8988T (cell line): ENCODE measurements at regions not wholly inside any gene's neighbourhood (a gene's known extent, or its start where the extent isn't known, plus 50 kb on each side); places are given as distances from the start of the nearest gene placed in this dataset.
"Not testable (repeated sequence)": the region's sequence is repeated elsewhere in the genome, so short reads cannot be mapped to it uniquely, and the experiment has no call there.

Source experiments
- DNase-seq: peaks from one replicate; pipeline ENCODE4 v3.0.0; 2011

- no peak for DNase-seq
These were observed 97.1 kb upstream of the ANK2 start for GRCh38 chr4:112952313-112952700.

DNA sequence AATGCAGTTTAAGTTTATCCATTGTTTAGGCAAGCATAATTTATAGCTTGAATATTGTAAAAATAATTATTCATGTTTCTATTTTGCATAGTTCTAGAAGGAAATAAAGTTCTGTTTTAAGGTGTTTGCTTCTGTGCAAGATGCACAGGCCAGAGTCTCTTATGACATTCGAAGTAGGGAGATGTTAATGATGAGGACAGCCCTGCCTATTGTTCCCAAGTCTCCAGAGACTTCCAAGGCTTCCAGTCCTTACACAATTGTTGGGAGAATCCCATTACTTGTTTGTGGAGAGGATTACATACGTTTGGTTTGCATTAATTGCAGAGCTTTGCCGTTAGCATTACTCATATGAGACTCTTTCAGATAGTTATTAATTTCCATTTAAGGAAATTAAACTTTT lies 96.2 kb upstream of the ANK2 start:
- no peak for DNase-seq

DNA sequence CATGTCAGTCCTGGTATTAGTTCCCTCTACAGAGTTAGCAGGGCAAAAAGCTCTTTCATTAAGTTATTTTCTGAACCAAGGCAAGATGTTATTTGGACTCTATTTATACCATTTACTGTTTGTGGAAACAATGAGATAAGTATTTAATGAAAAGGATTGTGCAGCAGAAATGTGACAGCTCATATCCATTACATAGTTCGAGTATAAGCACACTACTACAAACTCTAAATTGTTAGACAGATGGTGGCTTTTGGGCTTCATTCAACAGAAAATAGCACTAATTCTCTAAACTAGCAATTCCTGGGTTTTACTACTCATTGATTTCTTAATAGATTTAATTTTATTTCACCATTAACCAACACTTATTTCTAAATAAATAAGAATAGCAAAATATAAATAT lies 95.2 kb upstream of the ANK2 start:
- DNase-seq = no peak

- no peak for DNase-seq
These were observed 93.0 kb upstream of the ANK2 start for GRCh38 chr4:112956484-112956896.

- not testable (repeated sequence) for DNase-seq
These were observed 91.7 kb upstream of the ANK2 start for GRCh38 chr4:112957764-112958163.

- DNase-seq = no peak
These were observed 82.6 kb upstream of the ANK2 start for GRCh38 chr4:112966701-112967488.

- DNase-seq = no peak
These were observed 80.8 kb upstream of the ANK2 start for GRCh38 chr4:112968451-112969159.

GRCh38 chr4:112970903-112971302 lies 78.5 kb upstream of the ANK2 start:
- no peak for DNase-seq

- DNase-seq = no peak
These were observed 75.7 kb upstream of the ANK2 start for GRCh38 chr4:112973750-112974251.

DNA sequence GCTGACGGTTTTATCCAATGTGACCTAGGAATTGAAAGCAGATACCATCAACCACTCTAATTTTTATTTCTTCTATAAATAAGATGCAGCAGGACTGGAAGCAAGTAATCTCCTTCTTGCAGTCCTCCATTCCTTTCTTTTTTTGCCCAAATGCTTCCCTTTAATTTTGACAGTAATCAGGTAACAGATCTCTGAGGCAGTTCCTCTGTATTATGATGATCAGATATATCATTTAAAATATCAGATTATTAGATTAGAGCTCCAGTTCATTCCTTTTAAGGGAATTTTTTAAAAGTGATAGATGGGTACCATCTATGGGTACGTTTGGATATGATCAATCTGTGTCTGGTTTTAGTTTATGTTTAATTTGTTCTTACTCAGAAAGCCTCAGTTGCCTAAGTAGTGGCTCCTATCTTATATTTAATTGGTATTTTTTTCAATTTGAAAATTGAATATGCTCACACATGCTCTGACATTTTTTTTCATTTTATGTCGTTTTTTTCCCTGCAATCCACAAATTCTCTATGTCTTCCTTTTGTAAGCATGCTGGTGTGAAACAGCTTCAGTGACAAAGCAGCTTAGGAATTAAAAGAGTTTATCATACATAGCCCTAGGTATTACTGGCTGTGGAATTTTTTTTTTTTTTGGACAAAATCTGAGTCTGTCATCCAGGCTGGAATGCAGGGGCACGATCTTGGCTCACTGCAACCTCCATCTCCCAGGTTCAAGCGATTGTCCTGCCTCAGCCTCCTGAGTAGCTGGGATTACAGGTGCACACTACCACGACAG lies 73.7 kb upstream of the ANK2 start:
- no peak for DNase-seq

DNA sequence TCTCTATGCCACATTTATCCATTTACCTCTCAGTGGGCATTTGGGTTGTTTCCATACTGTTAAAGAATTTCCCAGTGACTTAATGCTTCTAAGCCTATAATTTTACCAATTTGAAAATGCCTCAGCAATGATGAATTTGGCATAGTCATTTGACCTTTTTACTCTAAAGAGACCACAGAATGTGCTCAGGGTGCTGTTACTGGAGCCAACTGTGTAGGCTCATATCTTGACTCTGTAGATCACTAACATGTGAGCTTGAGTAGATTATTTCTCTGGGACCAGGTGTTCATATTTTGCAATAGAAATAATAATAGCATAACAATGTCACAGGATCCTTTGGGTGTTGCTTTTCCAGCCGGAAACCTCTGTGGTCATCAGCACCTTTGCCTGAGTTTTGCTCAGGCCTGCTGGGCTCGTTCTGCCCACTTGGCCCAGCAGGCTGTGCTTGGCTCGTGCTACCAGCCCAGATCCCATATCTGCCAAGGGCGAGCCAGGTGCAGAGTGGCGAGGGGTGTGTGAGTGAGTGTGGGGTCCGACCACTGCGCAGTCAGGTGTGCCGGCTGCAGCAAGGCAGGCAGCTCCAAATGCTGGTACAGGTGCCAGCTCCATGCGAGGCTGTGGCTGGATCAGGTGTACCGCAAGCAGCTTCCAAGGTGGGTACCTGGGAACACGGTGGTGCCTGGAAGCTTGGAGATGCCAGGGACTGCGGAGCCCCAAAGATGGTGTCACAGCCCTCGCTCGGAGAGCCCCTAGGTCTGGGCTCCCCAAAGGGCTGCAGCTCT lies 70.6 kb upstream of the ANK2 start:
- no peak for DNase-seq

DNA sequence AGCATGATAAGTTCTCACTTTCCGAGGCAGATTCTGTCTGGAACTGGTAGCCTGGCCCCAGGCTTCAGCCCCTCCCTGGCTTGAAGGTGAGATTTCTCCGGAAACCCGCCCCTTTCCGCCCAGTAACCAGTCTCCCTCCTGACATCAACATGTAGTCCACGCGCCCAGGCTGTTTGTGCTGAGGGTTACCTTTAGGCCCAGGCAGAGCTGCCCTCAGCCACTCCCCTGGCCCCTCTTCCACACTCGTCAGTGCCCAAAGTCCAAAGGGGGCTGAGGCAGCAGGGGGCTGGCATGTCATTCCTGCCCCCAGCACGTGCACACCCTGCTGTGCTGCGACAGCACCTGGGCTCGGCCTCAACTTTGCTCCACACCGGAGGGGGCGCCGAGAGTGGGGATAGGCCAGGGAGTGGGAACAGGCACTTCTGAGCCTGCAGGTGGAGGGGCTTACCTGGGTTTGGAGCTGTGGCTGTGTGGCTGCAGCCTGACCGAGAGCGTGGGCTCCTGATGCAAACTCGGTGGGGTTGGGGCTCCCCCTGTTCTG lies 69.5 kb upstream of the ANK2 start:
- no peak for DNase-seq

- DNase-seq = no peak
These were observed 66.8 kb upstream of the ANK2 start for GRCh38 chr4:112982680-112983079.

- DNase-seq = no peak
These were observed 54.6 kb upstream of the ANK2 start for GRCh38 chr4:112994732-112995464.
